Dermis microvascular lymphatic vessel endothelial cell (primary cell): ENCODE measurements at regions not wholly inside any gene's neighbourhood (a gene's known extent, or its start where the extent isn't known, plus 50 kb on each side); places are given as distances from the start of the nearest gene placed in this dataset.
"Not testable (repeated sequence)": the region's sequence is repeated elsewhere in the genome, so short reads cannot be mapped to it uniquely, and the experiment has no call there.

Experiments used
- DNase-seq, 2 donors: peaks; one replicate each; pipeline versions ENCODE4 v3.0.0 to v3.0.0-alpha.2; 2010; ENCODE audit warnings: low read depth in 2 of 2

GRCh38 chr22:33221568-33221967 is 163.4 kb upstream of the SYN3 start:
- no peak for DNase-seq

GRCh38 chr22:33220476-33221080 is 162.4 kb upstream of the SYN3 start:
- DNase-seq: no peak

- DNase-seq: no peak
Measured at GRCh38 chr22:33219648-33220384, 161.6 kb upstream of the SYN3 start.

GRCh38 chr22:33213383-33214075 is 155.3 kb upstream of the SYN3 start:
- DNase-seq: no peak

GRCh38 chr22:33209930-33210784 is 152.0 kb upstream of the SYN3 start:
- peak; percentile 10 to 15 for DNase-seq

- no peak for DNase-seq
Measured at GRCh38 chr22:33204408-33204807, 146.2 kb upstream of the SYN3 start.

- no peak for DNase-seq
Measured at GRCh38 chr22:33202455-33202854, 144.3 kb upstream of the SYN3 start.

- no peak for DNase-seq
Measured at GRCh38 chr22:33194529-33195077, 136.4 kb upstream of the SYN3 start.

- no peak for DNase-seq
Measured at GRCh38 chr22:33192156-33192555, 134.0 kb upstream of the SYN3 start.

GRCh38 chr22:33188326-33188725 is 130.1 kb upstream of the SYN3 start:
- DNase-seq: peak in 1 of 2 donors; percentile 5

GRCh38 chr22:33186816-33187215 is 128.6 kb upstream of the SYN3 start:
- DNase-seq: no peak

GRCh38 chr22:33180356-33180755 is 122.2 kb upstream of the SYN3 start:
- no peak for DNase-seq

- DNase-seq: no peak
Measured at GRCh38 chr22:33167998-33168790, 110.0 kb upstream of the SYN3 start.

GRCh38 chr22:33166206-33166605 is 108.0 kb upstream of the SYN3 start:
- no peak for DNase-seq

- DNase-seq: no peak
Measured at GRCh38 chr22:33163815-33164214, 105.6 kb upstream of the SYN3 start.

- no peak for DNase-seq
Measured at GRCh38 chr22:33162196-33162595, 104.0 kb upstream of the SYN3 start.

GRCh38 chr22:33160525-33160924 is 102.3 kb upstream of the SYN3 start:
- DNase-seq: no peak

- DNase-seq: not testable (repeated sequence)
Measured at GRCh38 chr22:33154967-33155366, 96.8 kb upstream of the SYN3 start.

GRCh38 chr22:33149611-33150010 is 91.4 kb upstream of the SYN3 start:
- DNase-seq: no peak

GRCh38 chr22:33144721-33145120 is 86.5 kb upstream of the SYN3 start:
- no peak for DNase-seq
